T-cell (primary cell): ENCODE measurements at regions not wholly inside any gene's neighbourhood (a gene's known extent, or its start where the extent isn't known, plus 50 kb on each side); places are given as distances from the start of the nearest gene placed in this dataset.

Experiments used
- ATAC-seq, 4 experiments: fragments of 200-7000 bp in 3 of 4; fragments of 150-1000 bp in 1 of 4; cut with Tn5 transposase; replicated peaks in 1 of 4; 1 replicate in 3 of 4; 2 replicates in 1 of 4; pipeline ENCODE4 v1.10.0; 2021; ENCODE audit warnings: moderate library complexity in 3 of 4, mild to moderate bottlenecking in 2 of 4, moderate number of reproducible peaks in 1 of 4
- CTCF ChIA-PET, 2 donors: fragments of 300-600 bp; sonication (Branson Sonifier 250); formaldehyde crosslinking; loops; one replicate each; lab custom pipeline; 2022; ENCODE audit warnings: antibody characterized with exemption in 2 of 2; lab: Charles Lee
- POLR2A ChIA-PET, 2 donors: fragments of 300-600 bp; sonication (Branson Sonifier 250); formaldehyde crosslinking; loops; one replicate each; lab custom pipeline; 2022; ENCODE audit warnings: antibody characterized with exemption in 2 of 2; lab: Charles Lee
- DNase-seq, 35 experiments: peaks; one replicate each; pipeline versions ENCODE4 v3.0.0 to v3.0.0-alpha.2; 2013 to 2023
- H3K27ac ChIP-seq: one replicate; pipeline ENCODE4 v1.5.1; 2013; ENCODE audit warnings: low read length
- H3K27me3 ChIP-seq, 2 experiments: replicated peaks in 1 of 2; 1 replicate in 1 of 2; 2 replicates in 1 of 2; pipeline versions ENCODE4 v1.6.1 to v1.7.0; 2013; ENCODE audit warnings: low read length in 1 of 2, mixed read lengths in 1 of 2; ENCODE audit not compliant: control insufficient read depth in 2 of 2, insufficient read depth in 2 of 2; ENCODE audit errors: extremely low read depth in 1 of 2
- H3K36me3 ChIP-seq, 2 donors: 1 replicate in 1 of 2; 2 replicates in 1 of 2; pipeline versions ENCODE4 v1.6.1 to v1.7.0; 2013; ENCODE audit warnings: low read length in 1 of 2; ENCODE audit not compliant: control insufficient read depth in 2 of 2, insufficient read depth in 1 of 2; ENCODE audit errors: extremely low read depth in 1 of 2
- H3K4me1 ChIP-seq, 2 experiments: 1 replicate in 1 of 2; 2 replicates in 1 of 2; pipeline versions ENCODE4 v1.6.1 to v1.7.0; 2013; ENCODE audit warnings: low read length in 2 of 2, mixed read lengths in 1 of 2; ENCODE audit not compliant: insufficient read depth in 2 of 2, control insufficient read depth in 1 of 2; ENCODE audit errors: extremely low read depth in 1 of 2
- H3K4me3 ChIP-seq, 2 donors: 1 replicate in 1 of 2; 2 replicates in 1 of 2; pipeline versions ENCODE4 v1.5.1 to v1.7.0; 2013; ENCODE audit warnings: mild to moderate bottlenecking in 2 of 2, low read length in 1 of 2, moderate library complexity in 1 of 2; ENCODE audit not compliant: control insufficient read depth in 1 of 2; ENCODE audit errors: extremely low read depth in 1 of 2
- H3K9me3 ChIP-seq: 2 replicates; pipeline ENCODE4 v1.7.0; 2013
- H3K27ac Mint-ChIP-seq, 2 donors: one replicate each; pipeline ENCODE4 v1.8.0; 2020 to 2021; ENCODE audit warnings: mild to moderate bottlenecking in 2 of 2, mixed read lengths in 2 of 2
- H3K27me3 Mint-ChIP-seq, 2 donors: one replicate each; pipeline ENCODE4 v1.8.0; 2021 to 2022; ENCODE audit warnings: mixed read lengths in 2 of 2
- H3K36me3 Mint-ChIP-seq: one replicate; pipeline ENCODE4 v1.8.0; 2021; ENCODE audit warnings: mixed read lengths
- H3K4me1 Mint-ChIP-seq, 3 donors: one replicate each; pipeline ENCODE4 v1.8.0; 2020 to 2022; ENCODE audit warnings: mixed read lengths in 3 of 3, mild to moderate bottlenecking in 1 of 3
- H3K4me3 Mint-ChIP-seq, 3 donors: one replicate each; pipeline ENCODE4 v1.8.0; 2020 to 2022; ENCODE audit warnings: mild to moderate bottlenecking in 3 of 3, mixed read lengths in 3 of 3, moderate library complexity in 3 of 3
- H3K9me3 Mint-ChIP-seq, 3 donors: one replicate each; pipeline ENCODE4 v1.8.0; 2020 to 2022; ENCODE audit warnings: mixed read lengths in 3 of 3
- WGBS: methylation state at CpG from one replicate; pipeline ENCODE4 v1.1.5; 2013; ENCODE audit warnings: missing lambda C conversion rate; ENCODE audit not compliant: insufficient coverage; 5-methylcytosine and 5-hydroxymethylcytosine counted together

GRCh38 chr7:128170461-128170860 is 70.6 kb upstream of the LEP start:
- H3K36me3 Mint-ChIP-seq = no peaks in the 10 kb centered on the region
- ChIA-PET POLR2A (no interaction called here), CTCF (no interaction called here)
- H3K4me3 Mint-ChIP-seq = no peak overlapping the region
- H3K27ac ChIP-seq = no peak overlapping the region
- H3K36me3 ChIP-seq = no peaks in the 10 kb centered on the region
- peaks cover 35 to 57% of the 10 kb centered on the region in 2 donors for H3K27me3 Mint-ChIP-seq
- 73% methylated on average over 1 of the region's 1 CpG for WGBS
- H3K4me1 Mint-ChIP-seq = peaks cover 13 to 27% (median 20%) of the 10 kb centered on the region in 3 donors
- peaks cover 0 to 73% of the 10 kb centered on the region in 2 experiments for H3K27me3 ChIP-seq
- H3K9me3 ChIP-seq = no peaks in the 10 kb centered on the region
- H3K9me3 Mint-ChIP-seq = no peaks in the 10 kb centered on the region
- no peak overlapping the region for H3K27ac Mint-ChIP-seq
- ATAC-seq = no peak
- DNase-seq = no peak
- H3K4me1 ChIP-seq = peaks cover 3 to 26% of the 10 kb centered on the region in 2 experiments
- no peak overlapping the region for H3K4me3 ChIP-seq

- no peak overlapping the region for H3K4me3 Mint-ChIP-seq
Observed at GRCh38 chr7:128171342-128171918, 69.6 kb upstream of the LEP start.

GRCh38 chr7:128172151-128172550 is 68.9 kb upstream of the LEP start:
- no peak overlapping the region for H3K4me3 ChIP-seq
- peaks cover 3 to 14% of the 10 kb centered on the region in 2 experiments for H3K4me1 ChIP-seq
- H3K27ac Mint-ChIP-seq = no peak overlapping the region
- H3K27me3 Mint-ChIP-seq = peaks cover 38 to 57% of the 10 kb centered on the region in 2 donors
- WGBS = 81% methylated on average over 5 of the region's 7 CpGs
- ChIA-PET POLR2A (interaction anchor here in 1 of 2 donors (0.5 kb wide), 1 partner anchor 509 kb away, joined by 6 read pairs; no protein-coding TSS in a partner anchor), CTCF (interaction anchor here in 1 of 2 donors (0.6 kb wide), 1 partner anchor 45 kb away, joined by 12 read pairs; no protein-coding TSS in a partner anchor)
- H3K27me3 ChIP-seq = peaks cover 0 to 57% of the 10 kb centered on the region in 2 experiments
- H3K36me3 ChIP-seq = no peaks in the 10 kb centered on the region
- no peaks in the 10 kb centered on the region for H3K36me3 Mint-ChIP-seq
- no peak overlapping the region for H3K27ac ChIP-seq
- H3K4me1 Mint-ChIP-seq = peaks cover 11 to 17% (median 12%) of the 10 kb centered on the region in 3 donors
- no peak overlapping the region for H3K4me3 Mint-ChIP-seq
- no peaks in the 10 kb centered on the region for H3K9me3 ChIP-seq
- DNase-seq (no peak), ATAC-seq (no peak)
- no peaks in the 10 kb centered on the region for H3K9me3 Mint-ChIP-seq

More at GRCh38 chr7:128171342-128171918, 69.6 kb upstream of the LEP start:
- no peak overlapping the region for H3K4me3 ChIP-seq
- H3K36me3 ChIP-seq = no peaks in the 10 kb centered on the region
- no peak overlapping the region for H3K27ac ChIP-seq
- peaks cover 3 to 21% of the 10 kb centered on the region in 2 experiments for H3K4me1 ChIP-seq
- Mint-ChIP-seq H3K9me3 (no peaks in the 10 kb centered on the region), H3K27me3 (peaks cover 31 to 54% of the 10 kb centered on the region in 2 donors), H3K4me1 (peaks cover 12 to 20% (median 13%) of the 10 kb centered on the region in 3 donors), H3K27ac (no peak overlapping the region), H3K36me3 (no peaks in the 10 kb centered on the region)
- ATAC-seq (no peak), DNase-seq (no peak)
- no peaks in the 10 kb centered on the region for H3K9me3 ChIP-seq
- H3K27me3 ChIP-seq = peaks cover 0 to 64% of the 10 kb centered on the region in 2 experiments
- ChIA-PET CTCF (interaction anchor here in 1 of 2 donors (0.6 kb wide), 1 partner anchor 44 kb away, joined by 12 read pairs; no protein-coding TSS in a partner anchor), POLR2A (interaction anchor here in 1 of 2 donors (0.5 kb wide), 1 partner anchor 1833 kb away, joined by 4 read pairs; no protein-coding TSS in a partner anchor)
- 66% methylated on average over 6 of the region's 10 CpGs for WGBS

GRCh38 chr7:128172963-128173362 is 68.1 kb upstream of the LEP start:
- WGBS = 70% methylated on average over 5 of the region's 6 CpGs
- ChIA-PET CTCF (interaction anchor here in 1 of 2 donors (0.6 kb wide), 1 partner anchor 50 kb away, joined by 3 read pairs; no protein-coding TSS in a partner anchor), POLR2A (no interaction called here)
- H3K4me1 ChIP-seq = peaks cover 2 to 7% of the 10 kb centered on the region in 2 experiments
- H3K4me3 ChIP-seq = no peak overlapping the region
- Mint-ChIP-seq H3K4me1 (peaks cover 8 to 14% (median 10%) of the 10 kb centered on the region in 3 donors), H3K27ac (no peak overlapping the region), H3K36me3 (no peaks in the 10 kb centered on the region), H3K27me3 (peaks cover 44 to 59% of the 10 kb centered on the region in 2 donors), H3K9me3 (no peaks in the 10 kb centered on the region), H3K4me3 (no peak overlapping the region)
- H3K27ac ChIP-seq = no peak overlapping the region
- H3K27me3 ChIP-seq = peaks cover 0 to 49% of the 10 kb centered on the region in 2 experiments
- DNase-seq (no peak), ATAC-seq (no peak)
- no peaks in the 10 kb centered on the region for H3K36me3 ChIP-seq
- H3K9me3 ChIP-seq = no peaks in the 10 kb centered on the region

GRCh38 chr7:128174386-128174785 is 66.7 kb upstream of the LEP start:
- Histone ChIP-seq H3K36me3 (no peaks in the 10 kb centered on the region), H3K27me3 (peaks cover 0 to 49% of the 10 kb centered on the region in 2 experiments), H3K9me3 (no peaks in the 10 kb centered on the region), H3K4me3 (no peak overlapping the region), H3K27ac (no peak overlapping the region), H3K4me1 (no peaks in the 10 kb centered on the region)
- H3K27ac Mint-ChIP-seq = no peak overlapping the region
- no peaks in the 10 kb centered on the region for H3K4me1 Mint-ChIP-seq
- no peak for ATAC-seq
- WGBS = 73% methylated on average over 10 of the region's 11 CpGs
- H3K27me3 Mint-ChIP-seq = peaks cover 35 to 51% of the 10 kb centered on the region in 2 donors
- no peak for DNase-seq
- H3K9me3 Mint-ChIP-seq = no peaks in the 10 kb centered on the region
- no peak overlapping the region for H3K4me3 Mint-ChIP-seq
- CTCF ChIA-PET = no interaction called here
- H3K36me3 Mint-ChIP-seq = no peaks in the 10 kb centered on the region
- POLR2A ChIA-PET = no interaction called here

- ATAC-seq = no peak
- H3K4me1 Mint-ChIP-seq = no peaks in the 10 kb centered on the region
- Histone ChIP-seq H3K4me1 (no peaks in the 10 kb centered on the region), H3K27ac (no peak overlapping the region), H3K9me3 (no peaks in the 10 kb centered on the region), H3K27me3 (peaks cover 0 to 32% of the 10 kb centered on the region in 2 experiments), H3K36me3 (no peaks in the 10 kb centered on the region), H3K4me3 (no peak overlapping the region)
- POLR2A ChIA-PET = no interaction called here
- CTCF ChIA-PET = interaction anchor here in 1 of 2 donors (1.2 kb wide), 1 partner anchor 9 kb away, joined by 6 read pairs; no protein-coding TSS in a partner anchor
- peaks cover 27 to 44% of the 10 kb centered on the region in 2 donors for H3K27me3 Mint-ChIP-seq
- WGBS = 92% methylated on average over 7 of the region's 7 CpGs
- no peak overlapping the region for H3K27ac Mint-ChIP-seq
- DNase-seq = no peak
- H3K9me3 Mint-ChIP-seq = no peaks in the 10 kb centered on the region
- no peaks in the 10 kb centered on the region for H3K36me3 Mint-ChIP-seq
- H3K4me3 Mint-ChIP-seq = no peak overlapping the region
Observed at GRCh38 chr7:128176696-128177095, 64.4 kb upstream of the LEP start.
